ENCODE measurements at regions not wholly inside any gene's neighbourhood (a gene's known extent, or its start where the extent isn't known, plus 50 kb on each side); places are given as distances from the start of the nearest gene placed in this dataset.

DNA sequence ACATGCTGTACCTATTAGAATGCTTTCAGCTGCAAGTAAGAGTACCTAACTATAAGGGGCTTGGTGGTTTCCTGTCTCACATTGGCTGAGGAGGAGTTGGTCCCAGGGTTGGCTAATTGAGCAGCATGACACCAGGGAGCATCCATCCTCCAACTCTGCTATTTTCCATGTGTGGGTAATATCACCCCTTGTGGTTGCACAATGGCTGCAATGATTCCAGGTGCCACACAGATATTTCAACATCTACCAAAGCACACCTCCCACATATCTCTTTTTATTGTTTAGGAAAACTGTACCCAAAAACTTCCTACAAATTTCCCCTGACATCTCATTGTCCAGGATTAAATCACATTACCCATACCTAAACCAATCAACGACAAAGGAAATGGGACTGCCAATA is 118.0 kb upstream of the EEA1 start:
- TF ChIP-seq EZH2phosphoT487 (IDR thresholded peaks at IDR 0.05; ENCODE audit: unreplicated experiment) (no peak), POLR2AphosphoS5 (IDR thresholded peaks at IDR 0.05; ENCODE audit: low read depth) (no peak), JUNB (IDR thresholded peaks at IDR 0.05; ENCODE audit: unreplicated experiment) (no peak), ETS1 (IDR thresholded peaks at IDR 0.05) (no peak), EZH2 (IDR thresholded peaks at IDR 0.05; ENCODE audit: low read depth, unreplicated experiment) (no peak), ZNF331 (CRISPR knock-in tag; IDR thresholded peaks at IDR 0.05; ENCODE audit: low read depth) (no peak), ZNF114 (CRISPR knock-in tag; IDR thresholded peaks at IDR 0.05) (no peak)
- TF ChIP-seq, protein P1, sequence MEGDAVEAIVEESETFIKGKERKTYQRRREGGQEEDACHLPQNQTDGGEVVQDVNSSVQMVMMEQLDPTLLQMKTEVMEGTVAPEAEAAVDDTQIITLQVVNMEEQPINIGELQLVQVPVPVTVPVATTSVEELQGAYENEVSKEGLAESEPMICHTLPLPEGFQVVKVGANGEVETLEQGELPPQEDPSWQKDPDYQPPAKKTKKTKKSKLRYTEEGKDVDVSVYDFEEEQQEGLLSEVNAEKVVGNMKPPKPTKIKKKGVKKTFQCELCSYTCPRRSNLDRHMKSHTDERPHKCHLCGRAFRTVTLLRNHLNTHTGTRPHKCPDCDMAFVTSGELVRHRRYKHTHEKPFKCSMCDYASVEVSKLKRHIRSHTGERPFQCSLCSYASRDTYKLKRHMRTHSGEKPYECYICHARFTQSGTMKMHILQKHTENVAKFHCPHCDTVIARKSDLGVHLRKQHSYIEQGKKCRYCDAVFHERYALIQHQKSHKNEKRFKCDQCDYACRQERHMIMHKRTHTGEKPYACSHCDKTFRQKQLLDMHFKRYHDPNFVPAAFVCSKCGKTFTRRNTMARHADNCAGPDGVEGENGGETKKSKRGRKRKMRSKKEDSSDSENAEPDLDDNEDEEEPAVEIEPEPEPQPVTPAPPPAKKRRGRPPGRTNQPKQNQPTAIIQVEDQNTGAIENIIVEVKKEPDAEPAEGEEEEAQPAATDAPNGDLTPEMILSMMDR (conservative IDR thresholded peaks at IDR 0.05; ENCODE audit: low read depth in 2 of 2): no peak
- TF ChIP-seq, protein P2, sequence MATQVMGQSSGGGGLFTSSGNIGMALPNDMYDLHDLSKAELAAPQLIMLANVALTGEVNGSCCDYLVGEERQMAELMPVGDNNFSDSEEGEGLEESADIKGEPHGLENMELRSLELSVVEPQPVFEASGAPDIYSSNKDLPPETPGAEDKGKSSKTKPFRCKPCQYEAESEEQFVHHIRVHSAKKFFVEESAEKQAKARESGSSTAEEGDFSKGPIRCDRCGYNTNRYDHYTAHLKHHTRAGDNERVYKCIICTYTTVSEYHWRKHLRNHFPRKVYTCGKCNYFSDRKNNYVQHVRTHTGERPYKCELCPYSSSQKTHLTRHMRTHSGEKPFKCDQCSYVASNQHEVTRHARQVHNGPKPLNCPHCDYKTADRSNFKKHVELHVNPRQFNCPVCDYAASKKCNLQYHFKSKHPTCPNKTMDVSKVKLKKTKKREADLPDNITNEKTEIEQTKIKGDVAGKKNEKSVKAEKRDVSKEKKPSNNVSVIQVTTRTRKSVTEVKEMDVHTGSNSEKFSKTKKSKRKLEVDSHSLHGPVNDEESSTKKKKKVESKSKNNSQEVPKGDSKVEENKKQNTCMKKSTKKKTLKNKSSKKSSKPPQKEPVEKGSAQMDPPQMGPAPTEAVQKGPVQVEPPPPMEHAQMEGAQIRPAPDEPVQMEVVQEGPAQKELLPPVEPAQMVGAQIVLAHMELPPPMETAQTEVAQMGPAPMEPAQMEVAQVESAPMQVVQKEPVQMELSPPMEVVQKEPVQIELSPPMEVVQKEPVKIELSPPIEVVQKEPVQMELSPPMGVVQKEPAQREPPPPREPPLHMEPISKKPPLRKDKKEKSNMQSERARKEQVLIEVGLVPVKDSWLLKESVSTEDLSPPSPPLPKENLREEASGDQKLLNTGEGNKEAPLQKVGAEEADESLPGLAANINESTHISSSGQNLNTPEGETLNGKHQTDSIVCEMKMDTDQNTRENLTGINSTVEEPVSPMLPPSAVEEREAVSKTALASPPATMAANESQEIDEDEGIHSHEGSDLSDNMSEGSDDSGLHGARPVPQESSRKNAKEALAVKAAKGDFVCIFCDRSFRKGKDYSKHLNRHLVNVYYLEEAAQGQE (IDR thresholded peaks at IDR 0.05; ENCODE audit: unreplicated experiment): no peak
- TF ChIP-seq, protein P3, sequence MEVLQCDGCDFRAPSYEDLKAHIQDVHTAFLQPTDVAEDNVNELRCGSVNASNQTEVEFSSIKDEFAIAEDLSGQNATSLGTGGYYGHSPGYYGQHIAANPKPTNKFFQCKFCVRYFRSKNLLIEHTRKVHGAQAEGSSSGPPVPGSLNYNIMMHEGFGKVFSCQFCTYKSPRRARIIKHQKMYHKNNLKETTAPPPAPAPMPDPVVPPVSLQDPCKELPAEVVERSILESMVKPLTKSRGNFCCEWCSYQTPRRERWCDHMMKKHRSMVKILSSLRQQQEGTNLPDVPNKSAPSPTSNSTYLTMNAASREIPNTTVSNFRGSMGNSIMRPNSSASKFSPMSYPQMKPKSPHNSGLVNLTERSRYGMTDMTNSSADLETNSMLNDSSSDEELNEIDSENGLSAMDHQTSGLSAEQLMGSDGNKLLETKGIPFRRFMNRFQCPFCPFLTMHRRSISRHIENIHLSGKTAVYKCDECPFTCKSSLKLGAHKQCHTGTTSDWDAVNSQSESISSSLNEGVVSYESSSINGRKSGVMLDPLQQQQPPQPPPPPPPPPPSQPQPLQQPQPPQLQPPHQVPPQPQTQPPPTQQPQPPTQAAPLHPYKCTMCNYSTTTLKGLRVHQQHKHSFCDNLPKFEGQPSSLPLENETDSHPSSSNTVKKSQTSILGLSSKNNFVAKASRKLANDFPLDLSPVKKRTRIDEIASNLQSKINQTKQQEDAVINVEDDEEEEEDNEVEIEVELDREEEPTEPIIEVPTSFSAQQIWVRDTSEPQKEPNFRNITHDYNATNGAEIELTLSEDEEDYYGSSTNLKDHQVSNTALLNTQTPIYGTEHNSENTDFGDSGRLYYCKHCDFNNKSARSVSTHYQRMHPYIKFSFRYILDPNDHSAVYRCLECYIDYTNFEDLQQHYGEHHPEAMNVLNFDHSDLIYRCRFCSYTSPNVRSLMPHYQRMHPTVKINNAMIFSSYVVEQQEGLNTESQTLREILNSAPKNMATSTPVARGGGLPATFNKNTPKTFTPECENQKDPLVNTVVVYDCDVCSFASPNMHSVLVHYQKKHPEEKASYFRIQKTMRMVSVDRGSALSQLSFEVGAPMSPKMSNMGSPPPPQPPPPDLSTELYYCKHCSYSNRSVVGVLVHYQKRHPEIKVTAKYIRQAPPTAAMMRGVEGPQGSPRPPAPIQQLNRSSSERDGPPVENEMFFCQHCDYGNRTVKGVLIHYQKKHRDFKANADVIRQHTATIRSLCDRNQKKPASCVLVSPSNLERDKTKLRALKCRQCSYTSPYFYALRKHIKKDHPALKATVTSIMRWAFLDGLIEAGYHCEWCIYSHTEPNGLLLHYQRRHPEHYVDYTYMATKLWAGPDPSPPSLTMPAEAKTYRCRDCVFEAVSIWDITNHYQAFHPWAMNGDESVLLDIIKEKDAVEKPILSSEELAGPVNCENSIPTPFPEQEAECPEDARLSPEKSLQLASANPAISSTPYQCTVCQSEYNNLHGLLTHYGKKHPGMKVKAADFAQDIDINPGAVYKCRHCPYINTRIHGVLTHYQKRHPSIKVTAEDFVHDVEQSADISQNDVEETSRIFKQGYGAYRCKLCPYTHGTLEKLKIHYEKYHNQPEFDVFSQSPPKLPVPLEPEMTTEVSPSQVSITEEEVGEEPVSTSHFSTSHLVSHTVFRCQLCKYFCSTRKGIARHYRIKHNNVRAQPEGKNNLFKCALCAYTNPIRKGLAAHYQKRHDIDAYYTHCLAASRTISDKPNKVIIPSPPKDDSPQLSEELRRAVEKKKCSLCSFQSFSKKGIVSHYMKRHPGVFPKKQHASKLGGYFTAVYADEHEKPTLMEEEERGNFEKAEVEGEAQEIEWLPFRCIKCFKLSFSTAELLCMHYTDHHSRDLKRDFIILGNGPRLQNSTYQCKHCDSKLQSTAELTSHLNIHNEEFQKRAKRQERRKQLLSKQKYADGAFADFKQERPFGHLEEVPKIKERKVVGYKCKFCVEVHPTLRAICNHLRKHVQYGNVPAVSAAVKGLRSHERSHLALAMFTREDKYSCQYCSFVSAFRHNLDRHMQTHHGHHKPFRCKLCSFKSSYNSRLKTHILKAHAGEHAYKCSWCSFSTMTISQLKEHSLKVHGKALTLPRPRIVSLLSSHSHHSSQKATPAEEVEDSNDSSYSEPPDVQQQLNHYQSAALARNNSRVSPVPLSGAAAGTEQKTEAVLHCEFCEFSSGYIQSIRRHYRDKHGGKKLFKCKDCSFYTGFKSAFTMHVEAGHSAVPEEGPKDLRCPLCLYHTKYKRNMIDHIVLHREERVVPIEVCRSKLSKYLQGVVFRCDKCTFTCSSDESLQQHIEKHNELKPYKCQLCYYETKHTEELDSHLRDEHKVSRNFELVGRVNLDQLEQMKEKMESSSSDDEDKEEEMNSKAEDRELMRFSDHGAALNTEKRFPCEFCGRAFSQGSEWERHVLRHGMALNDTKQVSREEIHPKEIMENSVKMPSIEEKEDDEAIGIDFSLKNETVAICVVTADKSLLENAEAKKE (CRISPR knock-in tag; IDR thresholded peaks at IDR 0.05): no peak
